ENCODE measurements at regions not wholly inside any gene's neighbourhood (a gene's known extent, or its start where the extent isn't known, plus 50 kb on each side); places are given as distances from the start of the nearest gene placed in this dataset.

DNA sequence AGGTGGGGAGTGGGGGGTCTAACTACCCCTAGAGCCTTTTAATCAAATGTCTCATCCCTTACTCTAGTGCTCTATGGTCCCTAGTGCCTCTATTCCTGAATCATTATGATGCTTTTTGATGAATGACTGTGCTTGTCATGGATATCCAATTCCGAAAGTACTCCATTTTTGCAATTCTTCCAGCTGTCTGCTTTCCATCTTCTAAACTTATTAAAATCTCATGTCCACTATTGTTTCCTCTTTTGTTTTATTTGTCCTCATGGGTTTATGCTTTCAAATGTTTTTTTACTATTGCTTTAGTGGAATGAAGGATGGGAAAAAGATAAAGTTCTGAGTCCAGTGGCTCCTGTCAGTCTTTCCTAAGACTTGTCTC is 77.2 kb upstream of the KCNMB2 start:
- Histone ChIP-seq H3K4me2 (ENCODE audit: low read depth, low read length) (no peak overlapping the region), H3K4me3 (ENCODE audit: low read length) (no peak overlapping the region), H3K27me3 (replicated peaks; ENCODE audit: insufficient read depth, low read length) (no peaks in the 10 kb centered on the region), H3K4me1 (ENCODE audit: low read length) (no peaks in the 10 kb centered on the region), H3K79me2 (ENCODE audit: low read length) (no peaks in the 10 kb centered on the region), H3K9me3 (replicated peaks; ENCODE audit: insufficient read depth, low read length) (no peaks in the 10 kb centered on the region), H3K27ac (ENCODE audit: low read length) (no peak overlapping the region), H3K9ac (ENCODE audit: low read length) (no peak overlapping the region), H4K20me1 (ENCODE audit: insufficient read depth, low read length) (no peaks in the 10 kb centered on the region), H3K9me2 (replicated peaks; ENCODE audit: insufficient read depth, low read length) (no peaks in the 10 kb centered on the region), H2AFZ (ENCODE audit: low read length) (no peak overlapping the region), H3K36me3 (replicated peaks; ENCODE audit: insufficient read depth, low read length) (no peaks in the 10 kb centered on the region), H3F3A (ENCODE audit: insufficient read depth, low read length) (no peaks in the 10 kb centered on the region)
- no peak for DNase-seq
- no peak for TF ChIP-seq EZH2phosphoT487 (IDR thresholded peaks at IDR 0.05; ENCODE audit: low read length)

DNA sequence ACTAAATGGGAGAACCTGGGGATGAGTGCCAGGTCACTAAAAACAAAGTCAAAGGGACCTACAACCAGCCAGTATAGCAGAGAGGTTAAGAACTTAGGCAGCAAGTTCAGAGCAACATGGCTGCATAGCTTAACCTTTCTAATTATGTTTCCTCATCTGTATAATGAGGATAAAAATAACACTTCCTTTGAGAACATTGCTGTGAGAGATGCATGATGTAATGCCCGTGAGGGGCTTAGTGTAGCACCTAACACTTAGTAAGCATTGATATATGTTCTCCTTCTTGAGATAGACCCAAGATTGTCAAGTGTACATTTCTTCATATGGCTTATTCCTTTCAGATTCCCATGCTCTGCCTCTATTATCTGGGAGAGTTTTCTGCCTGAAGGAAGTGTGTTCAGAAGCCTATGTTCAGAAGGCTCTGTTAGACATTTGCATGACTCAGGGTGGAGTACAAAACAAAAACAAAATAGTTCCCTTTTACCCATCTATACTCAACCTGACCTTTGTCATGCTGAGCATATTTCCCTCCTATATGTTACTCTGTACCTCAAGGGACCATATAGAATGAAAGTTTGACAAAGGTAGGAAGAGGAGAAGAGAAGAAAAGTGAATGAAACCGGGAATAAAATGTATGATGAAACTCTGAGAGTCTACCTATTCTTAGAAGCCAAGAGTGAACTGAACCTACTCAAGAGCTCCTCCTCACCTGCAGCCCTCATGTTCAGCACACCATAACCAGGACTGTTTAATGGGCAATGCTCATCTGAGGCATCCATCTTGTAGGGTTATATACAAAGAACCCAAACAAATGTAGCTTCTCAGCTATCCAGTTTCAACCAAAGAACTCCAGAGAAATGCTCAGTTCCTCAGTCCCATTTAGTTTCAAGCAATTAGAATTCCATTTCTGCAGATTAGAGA is 70.7 kb upstream of the KCNMB2 start:
- DNase-seq = peak; percentile 16
- Histone ChIP-seq H3F3A (ENCODE audit: insufficient read depth, low read length) (no peaks in the 10 kb centered on the region), H3K27me3 (replicated peaks; ENCODE audit: insufficient read depth, low read length) (no peaks in the 10 kb centered on the region), H3K4me3 (ENCODE audit: low read length) (no peak overlapping the region), H3K9me3 (replicated peaks; ENCODE audit: insufficient read depth, low read length) (no peaks in the 10 kb centered on the region), H3K27ac (ENCODE audit: low read length) (no peak overlapping the region), H3K4me1 (ENCODE audit: low read length) (peaks cover 19% of the 10 kb centered on the region), H3K9ac (ENCODE audit: low read length) (no peak overlapping the region), H3K9me2 (replicated peaks; ENCODE audit: insufficient read depth, low read length) (no peaks in the 10 kb centered on the region), H2AFZ (ENCODE audit: low read length) (peak overlapping the region; percentile 1; the same call in 1 of the 2 replicates), H3K79me2 (ENCODE audit: low read length) (no peaks in the 10 kb centered on the region), H3K4me2 (ENCODE audit: low read depth, low read length) (no peak overlapping the region), H4K20me1 (ENCODE audit: insufficient read depth, low read length) (no peaks in the 10 kb centered on the region), H3K36me3 (replicated peaks; ENCODE audit: insufficient read depth, low read length) (no peaks in the 10 kb centered on the region)
- TF ChIP-seq EZH2 (optimal IDR thresholded peaks at IDR 0.05; ENCODE audit: low read depth, low read length) (no peak), EZH2phosphoT487 (IDR thresholded peaks at IDR 0.05; ENCODE audit: low read length) (no peak)
- TF ChIP-seq, protein P1, sequence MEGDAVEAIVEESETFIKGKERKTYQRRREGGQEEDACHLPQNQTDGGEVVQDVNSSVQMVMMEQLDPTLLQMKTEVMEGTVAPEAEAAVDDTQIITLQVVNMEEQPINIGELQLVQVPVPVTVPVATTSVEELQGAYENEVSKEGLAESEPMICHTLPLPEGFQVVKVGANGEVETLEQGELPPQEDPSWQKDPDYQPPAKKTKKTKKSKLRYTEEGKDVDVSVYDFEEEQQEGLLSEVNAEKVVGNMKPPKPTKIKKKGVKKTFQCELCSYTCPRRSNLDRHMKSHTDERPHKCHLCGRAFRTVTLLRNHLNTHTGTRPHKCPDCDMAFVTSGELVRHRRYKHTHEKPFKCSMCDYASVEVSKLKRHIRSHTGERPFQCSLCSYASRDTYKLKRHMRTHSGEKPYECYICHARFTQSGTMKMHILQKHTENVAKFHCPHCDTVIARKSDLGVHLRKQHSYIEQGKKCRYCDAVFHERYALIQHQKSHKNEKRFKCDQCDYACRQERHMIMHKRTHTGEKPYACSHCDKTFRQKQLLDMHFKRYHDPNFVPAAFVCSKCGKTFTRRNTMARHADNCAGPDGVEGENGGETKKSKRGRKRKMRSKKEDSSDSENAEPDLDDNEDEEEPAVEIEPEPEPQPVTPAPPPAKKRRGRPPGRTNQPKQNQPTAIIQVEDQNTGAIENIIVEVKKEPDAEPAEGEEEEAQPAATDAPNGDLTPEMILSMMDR (IDR thresholded peaks at IDR 0.05; ENCODE audit: low read length) = no peak

DNA sequence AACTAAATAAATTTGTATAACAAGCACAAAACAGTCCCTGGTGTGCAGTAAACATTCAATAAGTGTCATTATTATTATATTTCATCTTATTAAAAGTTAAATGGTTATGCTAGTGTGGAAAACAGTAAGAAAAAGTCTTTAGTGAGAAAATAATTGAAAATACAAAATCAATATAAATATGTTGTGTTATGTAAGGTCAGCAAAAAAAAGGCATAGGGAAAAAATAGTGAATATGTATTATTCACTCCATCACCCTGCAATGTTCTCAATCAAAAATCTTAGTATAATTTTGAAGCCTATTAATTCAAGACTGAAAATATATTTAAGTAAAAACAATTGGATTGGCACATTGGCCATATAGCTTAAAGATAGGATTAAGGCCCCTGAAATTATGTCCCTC is 63.3 kb upstream of the KCNMB2 start:
- no peaks in the 10 kb centered on the region for H3K4me1 ChIP-seq (ENCODE audit: low read length)
- no peaks in the 10 kb centered on the region for H3K9me3 ChIP-seq (replicated peaks; ENCODE audit: insufficient read depth, low read length)
- no peaks in the 10 kb centered on the region for H3K9me2 ChIP-seq (replicated peaks; ENCODE audit: insufficient read depth, low read length)
- no peaks in the 10 kb centered on the region for H3K27me3 ChIP-seq (replicated peaks; ENCODE audit: insufficient read depth, low read length)
- no peaks in the 10 kb centered on the region for H3K79me2 ChIP-seq (ENCODE audit: low read length)
- no peak overlapping the region for H3K4me3 ChIP-seq (ENCODE audit: low read length)
- no peaks in the 10 kb centered on the region for H3F3A ChIP-seq (ENCODE audit: insufficient read depth, low read length)
- H3K27ac ChIP-seq (ENCODE audit: low read length) = no peak overlapping the region
- no peak overlapping the region for H3K9ac ChIP-seq (ENCODE audit: low read length)
- no peak overlapping the region for H2AFZ ChIP-seq (ENCODE audit: low read length)
- no peak overlapping the region for H3K4me2 ChIP-seq (ENCODE audit: low read depth, low read length)
- DNase-seq = no peak
- H4K20me1 ChIP-seq (ENCODE audit: insufficient read depth, low read length) = no peaks in the 10 kb centered on the region
- no peak for TF ChIP-seq EZH2phosphoT487 (IDR thresholded peaks at IDR 0.05; ENCODE audit: low read length)
- no peaks in the 10 kb centered on the region for H3K36me3 ChIP-seq (replicated peaks; ENCODE audit: insufficient read depth, low read length)

DNA sequence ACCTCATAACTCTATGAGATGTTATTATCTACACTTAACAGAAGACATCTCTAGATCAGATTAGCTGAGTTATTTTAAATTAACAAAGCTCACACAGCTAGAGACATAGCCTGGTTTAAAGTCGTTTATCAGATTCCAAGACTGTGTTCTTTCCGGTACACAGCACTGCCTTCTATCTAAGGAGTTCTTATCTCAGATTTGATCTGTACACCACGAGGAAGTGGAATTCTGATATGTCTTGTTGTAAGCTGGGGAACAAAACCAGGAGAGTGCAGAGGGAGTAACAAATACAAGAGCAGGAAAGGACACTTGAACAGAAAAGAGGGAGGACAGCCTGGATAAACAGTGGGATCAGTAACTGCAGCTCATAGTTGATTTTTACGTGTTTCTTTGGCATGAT is 61.7 kb upstream of the KCNMB2 start:
- Histone ChIP-seq H3K9me2 (replicated peaks; ENCODE audit: insufficient read depth, low read length) (no peaks in the 10 kb centered on the region), H3K4me1 (ENCODE audit: low read length) (no peaks in the 10 kb centered on the region), H2AFZ (ENCODE audit: low read length) (no peak overlapping the region), H3K27me3 (replicated peaks; ENCODE audit: insufficient read depth, low read length) (no peaks in the 10 kb centered on the region), H4K20me1 (ENCODE audit: insufficient read depth, low read length) (no peaks in the 10 kb centered on the region), H3K9ac (ENCODE audit: low read length) (no peak overlapping the region), H3F3A (ENCODE audit: insufficient read depth, low read length) (no peaks in the 10 kb centered on the region), H3K9me3 (replicated peaks; ENCODE audit: insufficient read depth, low read length) (no peaks in the 10 kb centered on the region), H3K27ac (ENCODE audit: low read length) (no peak overlapping the region), H3K36me3 (replicated peaks; ENCODE audit: insufficient read depth, low read length) (no peaks in the 10 kb centered on the region), H3K4me3 (ENCODE audit: low read length) (no peak overlapping the region), H3K79me2 (ENCODE audit: low read length) (no peaks in the 10 kb centered on the region), H3K4me2 (ENCODE audit: low read depth, low read length) (no peak overlapping the region)
- DNase-seq = no peak
- TF ChIP-seq EZH2 (optimal IDR thresholded peaks at IDR 0.05; ENCODE audit: low read depth, low read length) = no peak

Measured in MM.1S (cell line).